H1 (cell line): ENCODE measurements at regions not wholly inside any gene's neighbourhood (a gene's known extent, or its start where the extent isn't known, plus 50 kb on each side); places are given as distances from the start of the nearest gene placed in this dataset.

Experiments used
- CTCF ChIA-PET: fragments of 300-600 bp; sonication (Branson Sonifier 250); formaldehyde crosslinking; loops from one replicate; lab custom pipeline; 2021; ENCODE audit not compliant: partially characterized antibody; lab: Charles Lee
- POLR2A ChIA-PET: fragments of 300-600 bp; sonication (Branson Sonifier 250); formaldehyde crosslinking; loops from one replicate; lab custom pipeline; 2021; ENCODE audit warnings: inconsistent platforms; ENCODE audit not compliant: partially characterized antibody; lab: Charles Lee
- DNase-seq, 2 experiments: peaks; one replicate each; pipeline versions ENCODE4 v3.0.0 to v3.0.0-alpha.2; 2010 to 2022; ENCODE audit warnings: low spot score in 2 of 2, low read depth in 1 of 2, mixed read lengths in 1 of 2
- FAIRE-seq: peaks from 2 replicates; lab custom pipeline; 2011; peaks lifted over from hg19 to GRCh38; lab: Jason Lieb, UNC
- H2AFZ ChIP-seq: 2 replicates; pipeline ENCODE4 v1.8.1; 2012; ENCODE audit warnings: low read length, inconsistent platforms
- H2AK5ac ChIP-seq: 2 replicates; pipeline ENCODE4 v1.6.1; 2013; ENCODE audit warnings: low read depth, low read length
- H2BK120ac ChIP-seq: replicated peaks from 2 replicates; pipeline ENCODE3; 2013; ENCODE audit warnings: low read depth, low read length, inconsistent platforms
- H2BK12ac ChIP-seq: 2 replicates; pipeline ENCODE4 v1.6.1; 2013; ENCODE audit warnings: low read depth, low read length
- H2BK15ac ChIP-seq: 2 replicates; pipeline ENCODE4 v1.6.1; 2013; ENCODE audit warnings: low read length
- H2BK20ac ChIP-seq: 2 replicates; pipeline ENCODE4 v1.6.1; 2013; ENCODE audit warnings: low read length
- H2BK5ac ChIP-seq: 2 replicates; pipeline ENCODE4 v1.6.1; 2013; ENCODE audit warnings: low read depth, low read length
- H3K14ac ChIP-seq: 2 replicates; pipeline ENCODE4 v1.6.1; 2013; ENCODE audit warnings: inconsistent platforms; ENCODE audit not compliant: insufficient read length
- H3K18ac ChIP-seq: 2 replicates; pipeline ENCODE4 v1.6.1; 2013; ENCODE audit warnings: low read length; ENCODE audit errors: extremely low read depth
- H3K23ac ChIP-seq: 2 replicates; pipeline ENCODE4 v1.6.1; 2013; ENCODE audit warnings: inconsistent platforms; ENCODE audit not compliant: insufficient read length
- H3K23me2 ChIP-seq: 2 replicates; pipeline ENCODE4 v1.6.1; 2013; ENCODE audit warnings: low read depth, low read length
- H3K27ac ChIP-seq: 2 replicates; pipeline ENCODE4 v1.6.1; 2011; ENCODE audit warnings: low read depth, low read length, inconsistent platforms
- H3K27me3 ChIP-seq, 4 experiments: replicated peaks in 1 of 4; 1 replicate in 1 of 4; 2 replicates in 3 of 4; pipeline versions ENCODE4 v1.6.1 to v1.8.1; 2011 to 2013; ENCODE audit warnings: low read length in 3 of 4, mild to moderate bottlenecking in 3 of 4, inconsistent platforms in 2 of 4, mixed read lengths in 2 of 4, moderate library complexity in 1 of 4; ENCODE audit not compliant: control insufficient read depth in 3 of 4, insufficient read depth in 3 of 4; ENCODE audit errors: extremely low read depth in 1 of 4
- H3K36me3 ChIP-seq, 4 experiments: 2 replicates each; pipeline versions ENCODE4 v1.6.1 to v1.8.1; 2011 to 2013; ENCODE audit warnings: mild to moderate bottlenecking in 4 of 4, low read length in 3 of 4, moderate library complexity in 2 of 4, control low read depth in 1 of 4, inconsistent platforms in 1 of 4; ENCODE audit not compliant: insufficient read depth in 4 of 4, control insufficient read depth in 2 of 4
- H3K4ac ChIP-seq: replicated peaks from 2 replicates; pipeline ENCODE3; 2013; ENCODE audit warnings: low read length, low read depth, mixed read lengths, inconsistent platforms; ENCODE audit not compliant: insufficient read length
- H3K4me1 ChIP-seq, 4 experiments: replicated peaks in 1 of 4; 1 replicate in 1 of 4; 2 replicates in 3 of 4; pipeline versions ENCODE4 v1.6.1 to v1.8.1; 2011 to 2013; ENCODE audit warnings: low read length in 3 of 4, inconsistent platforms in 2 of 4, mixed read lengths in 1 of 4; ENCODE audit not compliant: insufficient read depth in 4 of 4, control insufficient read depth in 3 of 4
- H3K4me2 ChIP-seq, 2 experiments: 2 replicates each; pipeline versions ENCODE4 v1.6.1 to v1.8.1; 2011 to 2013; ENCODE audit warnings: low read depth in 2 of 2, low read length in 2 of 2, control low read depth in 1 of 2, inconsistent platforms in 1 of 2, mild to moderate bottlenecking in 1 of 2; ENCODE audit not compliant: insufficient read depth in 1 of 2
- H3K4me3 ChIP-seq, 4 experiments: fragments of 200-600, 300-600 bp in 1 of 4; sonication (generic), shearing (Covaris generic), sonication (Bioruptor Twin) in 1 of 4; 2 replicates each; pipeline versions ENCODE4 v1.5.1 to v1.8.1; 2011 to 2016; ENCODE audit warnings: low read length in 4 of 4, low read depth in 3 of 4, control low read depth in 2 of 4, inconsistent platforms in 2 of 4, mild to moderate bottlenecking in 2 of 4, mixed read lengths in 1 of 4, moderate library complexity in 1 of 4; ENCODE audit not compliant: insufficient read depth in 2 of 4; ENCODE audit errors: extremely low read depth in 1 of 4
- H3K56ac ChIP-seq: replicated peaks from 2 replicates; pipeline ENCODE3; 2013; ENCODE audit warnings: low read depth, mild to moderate bottlenecking, mixed read lengths, low read length, inconsistent platforms; ENCODE audit not compliant: insufficient read length
- H3K79me1 ChIP-seq: 2 replicates; pipeline ENCODE4 v1.6.1; 2013; ENCODE audit warnings: low read depth, low read length, control low read depth
- H3K79me2 ChIP-seq, 2 experiments: 2 replicates each; pipeline versions ENCODE4 v1.6.1 to v1.8.1; 2012 to 2013; ENCODE audit warnings: low read length in 2 of 2, mild to moderate bottlenecking in 2 of 2, inconsistent platforms in 1 of 2; ENCODE audit not compliant: insufficient read depth in 2 of 2, control insufficient read depth in 1 of 2
- H3K9ac ChIP-seq, 4 experiments: replicated peaks in 1 of 4; 1 replicate in 1 of 4; 2 replicates in 3 of 4; pipeline versions ENCODE4 v1.6.1 to v1.8.1; 2011 to 2013; ENCODE audit warnings: low read depth in 3 of 4, low read length in 3 of 4, control low read depth in 2 of 4, mild to moderate bottlenecking in 2 of 4, moderate library complexity in 2 of 4, inconsistent platforms in 1 of 4; ENCODE audit errors: extremely low read depth in 1 of 4
- H3K9me3 ChIP-seq, 2 experiments: 2 replicates each; pipeline versions ENCODE4 v1.6.1 to v1.8.1; 2012 to 2013; ENCODE audit warnings: mild to moderate bottlenecking in 2 of 2, moderate library complexity in 2 of 2, control low read depth in 1 of 2, inconsistent platforms in 1 of 2, low read depth in 1 of 2, low read length in 1 of 2, mixed read lengths in 1 of 2; ENCODE audit not compliant: insufficient read depth in 2 of 2
- H4K20me1 ChIP-seq, 2 experiments: replicated peaks in 1 of 2; 2 replicates each; pipeline versions ENCODE3 to v1.8.1; 2011 to 2013; ENCODE audit warnings: inconsistent platforms in 2 of 2, low read length in 2 of 2, mild to moderate bottlenecking in 1 of 2; ENCODE audit not compliant: insufficient read depth in 2 of 2, control insufficient read depth in 1 of 2
- H4K5ac ChIP-seq: 2 replicates; pipeline ENCODE4 v1.6.1; 2013; ENCODE audit warnings: low read length, low read depth, mixed read lengths, inconsistent platforms; ENCODE audit not compliant: insufficient read length
- H4K8ac ChIP-seq: 2 replicates; pipeline ENCODE4 v1.8.0; 2013; ENCODE audit warnings: mild to moderate bottlenecking, moderate library complexity, low read length, inconsistent platforms; ENCODE audit not compliant: insufficient read depth; ENCODE audit errors: extremely low read depth
- H4K91ac ChIP-seq: replicated peaks from 2 replicates; pipeline ENCODE3; 2013; ENCODE audit warnings: low read length, mixed read lengths, inconsistent platforms; ENCODE audit not compliant: insufficient read length
- CBX5 ChIP-seq: fragments of 300-800, 300-1000 bp; sonication (generic); IDR thresholded peaks from 2 replicates; pipeline ENCODE4 v1.7.1; 2016; ENCODE audit warnings: antibody characterized with exemption, low read length, low read depth
- CBX8 ChIP-seq: fragments of 300-800, 300-1000 bp; sonication (generic); IDR thresholded peaks from 2 replicates; pipeline ENCODE4 v1.7.1; 2016; ENCODE audit warnings: low read depth, low read length, borderline replicate concordance
- CEBPB ChIP-seq: IDR thresholded peaks from 2 replicates; pipeline ENCODE4 v1.6.1; 2012; ENCODE audit warnings: low read depth, low read length
- CREB1 ChIP-seq: IDR thresholded peaks from 2 replicates; pipeline ENCODE4 v1.6.1; 2012; ENCODE audit warnings: inconsistent platforms
- EP300 ChIP-seq, 2 experiments: IDR thresholded peaks; 1 replicate in 1 of 2; 2 replicates in 1 of 2; pipeline ENCODE4 v1.6.1; 2011 to 2012; ENCODE audit warnings: low read depth in 2 of 2, low read length in 2 of 2, mild to moderate bottlenecking in 2 of 2, borderline replicate concordance in 1 of 2, inconsistent platforms in 1 of 2, moderate library complexity in 1 of 2
- HDAC6 ChIP-seq: IDR thresholded peaks from one replicate; pipeline ENCODE4 v1.7.1; 2012; ENCODE audit warnings: low read depth, mild to moderate bottlenecking, inconsistent platforms, low read length, moderate library complexity
- KDM1A ChIP-seq: fragments of 200-600, 300-600 bp; sonication (generic); IDR thresholded peaks from 2 replicates; pipeline ENCODE4 v1.7.1; 2016; ENCODE audit warnings: mild to moderate bottlenecking, low read length, borderline replicate concordance
- MAX ChIP-seq: IDR thresholded peaks from 2 replicates; pipeline ENCODE4 v1.6.1; 2012; ENCODE audit warnings: inconsistent platforms
- PHF8 ChIP-seq: fragments of 200-600 bp; sonication (generic); conservative IDR thresholded peaks from 2 replicates; pipeline ENCODE4 v1.7.1; 2012; ENCODE audit warnings: low read depth, mild to moderate bottlenecking, inconsistent platforms, low read length, moderate library complexity
- RAD21 ChIP-seq, 2 experiments: IDR thresholded peaks in 1 of 2; conservative IDR thresholded peaks in 1 of 2; 2 replicates each; pipeline ENCODE4 v1.6.1; 2011; ENCODE audit warnings: low read depth in 2 of 2, low read length in 2 of 2, improper control_type of control experiment in 1 of 2, inconsistent platforms in 1 of 2, mild to moderate bottlenecking in 1 of 2, moderate library complexity in 1 of 2
- RNF2 ChIP-seq: fragments of 200-900, 300-1000 bp; sonication (generic); IDR thresholded peaks from 2 replicates; pipeline ENCODE4 v1.7.1; 2016; ENCODE audit warnings: borderline replicate concordance, low read depth, mild to moderate bottlenecking, antibody characterized with exemption, low read length; ENCODE audit not compliant: poor library complexity, severe bottlenecking; ENCODE audit errors: missing control alignments
- ZNF274 ChIP-seq: IDR thresholded peaks from 2 replicates; pipeline ENCODE4 v1.7.0; 2012; ENCODE audit warnings: low read length, borderline replicate concordance; ENCODE audit errors: extremely low read depth
- WGBS, 2 experiments: shearing (Covaris generic) in 1 of 2; methylation state at CpG; one replicate each; pipeline versions ENCODE4 v1.1.6 to v1.1.7; 2013 to 2015; ENCODE audit warnings: low lambda C conversion rate in 2 of 2, mixed read lengths in 2 of 2, inconsistent platforms in 1 of 2, low coverage in 1 of 2, missing lambda C conversion rate in 1 of 2; ENCODE audit not compliant: insufficient replicate concordance in 2 of 2, insufficient coverage in 1 of 2, insufficient read length in 1 of 2; ENCODE audit errors: extremely low coverage in 1 of 2, missing lambda C conversion rate in 1 of 2; 5-methylcytosine and 5-hydroxymethylcytosine counted together
- TF ChIP-seq, protein P1 (sequence below): IDR thresholded peaks from 2 replicates; pipeline ENCODE4 v1.6.1; 2012; ENCODE audit warnings: inconsistent platforms

- Histone ChIP-seq H2AK5ac (no peak overlapping the region), H3K27me3 (no peaks in the 10 kb centered on the region), H2AFZ (no peak overlapping the region), H2BK5ac (no peak overlapping the region), H4K91ac (no peak overlapping the region), H2BK20ac (no peak overlapping the region), H2BK12ac (no peak overlapping the region), H3K27ac (no peak overlapping the region), H3K56ac (no peak overlapping the region), H3K79me2 (no peaks in the 10 kb centered on the region), H3K79me1 (no peaks in the 10 kb centered on the region), H3K14ac (no peak overlapping the region), H2BK15ac (no peak overlapping the region), H3K4me3 (no peak overlapping the region), H3K4me1 (peaks cover 0 to 3% (median 0%) of the 10 kb centered on the region in 4 experiments; a peak in 1 of 7 replicates), H3K18ac (no peak overlapping the region; the same call in 1 of the 2 replicates), H3K23ac (no peak overlapping the region), H3K9me3 (peaks cover 14 to 19% of the 10 kb centered on the region in 2 experiments; a peak in 3 of 4 replicates), H4K5ac (no peak overlapping the region), H3K9ac (no peak overlapping the region), H3K4me2 (no peak overlapping the region), H3K4ac (no peak overlapping the region), H3K23me2 (no peaks in the 10 kb centered on the region), H2BK120ac (no peak overlapping the region), H4K8ac (no peak overlapping the region), H3K36me3 (peaks cover 0 to 6% (median 0%) of the 10 kb centered on the region in 4 experiments; a peak in 3 of 8 replicates), H4K20me1 (no peaks in the 10 kb centered on the region)
- DNase-seq (no peak), FAIRE-seq (no peak)
- POLR2A ChIA-PET = no interaction called here
- CTCF ChIA-PET = no interaction called here
- 88% methylated on average over 4 of the region's 5 CpGs; no CpG with 5 or more reads in 1 of the 2 experiments for WGBS, 2 experiments
- TF ChIP-seq, protein P1, sequence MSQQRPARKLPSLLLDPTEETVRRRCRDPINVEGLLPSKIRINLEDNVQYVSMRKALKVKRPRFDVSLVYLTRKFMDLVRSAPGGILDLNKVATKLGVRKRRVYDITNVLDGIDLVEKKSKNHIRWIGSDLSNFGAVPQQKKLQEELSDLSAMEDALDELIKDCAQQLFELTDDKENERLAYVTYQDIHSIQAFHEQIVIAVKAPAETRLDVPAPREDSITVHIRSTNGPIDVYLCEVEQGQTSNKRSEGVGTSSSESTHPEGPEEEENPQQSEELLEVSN = no peak
- no peak for TF ChIP-seq ZNF274
- no peak for TF ChIP-seq CEBPB
- TF ChIP-seq KDM1A = no peak
- TF ChIP-seq RAD21 (IDR thresholded peaks at IDR 0.05 in 1 of 2, conservative IDR thresholded peaks at IDR 0.05 in 1 of 2; ENCODE audit: low read depth in 2 of 2, low read length in 2 of 2) = no peak
- no peak for TF ChIP-seq MAX
- no peak for TF ChIP-seq HDAC6
- TF ChIP-seq RNF2 = no peak
- TF ChIP-seq CBX5 = no peak
- no peak for TF ChIP-seq EP300 (IDR thresholded peaks at IDR 0.05; ENCODE audit: borderline replicate concordance in 1 of 2, low read depth in 2 of 2, low read length in 2 of 2)
- no peak for TF ChIP-seq PHF8
- TF ChIP-seq CBX8 = no peak
- no peak for TF ChIP-seq CREB1
Observed at GRCh38 chrX:6861456-6861855, 286.1 kb upstream of the STS start.
